ENCODE measurements at regions not wholly inside any gene's neighbourhood (a gene's known extent, or its start where the extent isn't known, plus 50 kb on each side); places are given as distances from the start of the nearest gene placed in this dataset.
A peak's percentile ranks its signal among the peaks of the same experiment; 100 is the strongest.

GRCh38 chr3:55369141-55369847 lies 117.8 kb downstream of the WNT5A start:
- TF ChIP-seq CTCF (IDR thresholded peaks at IDR 0.05; ENCODE audit: insufficient read depth, low read length) = no peak
- DNase-seq (ENCODE audit: low read depth) = no peak
- no peak overlapping the region for H3K4me3 ChIP-seq (ENCODE audit: low read depth, low read length)

- no peak overlapping the region for H3K4me3 ChIP-seq (ENCODE audit: low read depth, low read length)
- DNase-seq (ENCODE audit: low read depth) = no peak
- TF ChIP-seq CTCF (IDR thresholded peaks at IDR 0.05; ENCODE audit: insufficient read depth, low read length) = no peak
Observed at GRCh38 chr3:55368366-55368765, 118.7 kb downstream of the WNT5A start.

GRCh38 chr3:55367384-55367783 lies 119.7 kb downstream of the WNT5A start:
- no peak for TF ChIP-seq CTCF (IDR thresholded peaks at IDR 0.05; ENCODE audit: insufficient read depth, low read length)
- no peak for DNase-seq (ENCODE audit: low read depth)
- H3K4me3 ChIP-seq (ENCODE audit: low read depth, low read length) = no peak overlapping the region

GRCh38 chr3:55364421-55364820 lies 122.7 kb downstream of the WNT5A start:
- no peak overlapping the region for H3K4me3 ChIP-seq (ENCODE audit: low read depth, low read length)
- peak; percentile 65 for DNase-seq (ENCODE audit: low read depth)
- TF ChIP-seq CTCF (IDR thresholded peaks at IDR 0.05; ENCODE audit: insufficient read depth, low read length) = no peak

- H3K4me3 ChIP-seq (ENCODE audit: low read depth, low read length) = no peak overlapping the region
- no peak for TF ChIP-seq CTCF (IDR thresholded peaks at IDR 0.05; ENCODE audit: insufficient read depth, low read length)
- DNase-seq (ENCODE audit: low read depth) = peak; percentile 22
Observed at GRCh38 chr3:55362210-55362960, 124.7 kb downstream of the WNT5A start.

GRCh38 chr3:55357796-55358195 lies 129.3 kb downstream of the WNT5A start:
- H3K4me3 ChIP-seq (ENCODE audit: low read depth, low read length) = no peak overlapping the region
- no peak for TF ChIP-seq CTCF (IDR thresholded peaks at IDR 0.05; ENCODE audit: insufficient read depth, low read length)
- DNase-seq (ENCODE audit: low read depth) = no peak

Data from fibroblast of the aortic adventitia (primary cell).